Neuronal stem cell (in vitro differentiated cells): ENCODE measurements at regions not wholly inside any gene's neighbourhood (a gene's known extent, or its start where the extent isn't known, plus 50 kb on each side); places are given as distances from the start of the nearest gene placed in this dataset.

Experiments
- DNase-seq: peaks from one replicate; pipeline ENCODE4 v3.0.0-alpha.2; 2013; ENCODE audit warnings: low spot score
- H2AFZ ChIP-seq: one replicate; pipeline ENCODE4 v1.6.1; 2013; ENCODE audit warnings: mild to moderate bottlenecking, low read length, inconsistent platforms
- H2AK5ac ChIP-seq: 2 replicates; pipeline ENCODE4 v1.6.1; 2013; ENCODE audit warnings: low read depth, mild to moderate bottlenecking, inconsistent platforms, low read length, moderate library complexity, mixed read lengths
- H2BK120ac ChIP-seq: 2 replicates; pipeline ENCODE4 v1.6.1; 2013; ENCODE audit warnings: low read depth, mild to moderate bottlenecking, inconsistent platforms, low read length, moderate library complexity, mixed read lengths
- H2BK12ac ChIP-seq: one replicate; pipeline ENCODE4 v1.6.1; 2013; ENCODE audit warnings: low read length, inconsistent platforms
- H2BK15ac ChIP-seq: 2 replicates; pipeline ENCODE4 v1.6.1; 2013; ENCODE audit warnings: mild to moderate bottlenecking, low read length, inconsistent platforms, mixed read lengths
- H2BK5ac ChIP-seq: one replicate; pipeline ENCODE4 v1.6.1; 2013; ENCODE audit warnings: inconsistent platforms, mild to moderate bottlenecking, low read length, moderate library complexity
- H3K14ac ChIP-seq: one replicate; pipeline ENCODE4 v1.6.1; 2013; ENCODE audit warnings: low read length, inconsistent platforms
- H3K18ac ChIP-seq: 2 replicates; pipeline ENCODE4 v1.6.1; 2013; ENCODE audit warnings: low read length, inconsistent platforms
- H3K23ac ChIP-seq: 2 replicates; pipeline ENCODE4 v1.6.1; 2013; ENCODE audit warnings: low read depth, mild to moderate bottlenecking, mixed read lengths, low read length, inconsistent platforms; ENCODE audit not compliant: poor library complexity
- H3K27ac ChIP-seq: replicated peaks from 3 replicates; pipeline ENCODE4 v1.5.1; 2013; ENCODE audit warnings: low read length, inconsistent platforms
- H3K27me3 ChIP-seq, 3 experiments: 2 replicates each; pipeline ENCODE4 v1.6.1; 2013; ENCODE audit warnings: low read length in 3 of 3, mild to moderate bottlenecking in 2 of 3, inconsistent platforms in 1 of 3, low read depth in 1 of 3, mixed read lengths in 1 of 3, moderate library complexity in 1 of 3; ENCODE audit not compliant: control insufficient read depth in 3 of 3, insufficient read depth in 3 of 3
- H3K36me3 ChIP-seq, 2 donors: replicated peaks in 1 of 2; 2 replicates each; pipeline ENCODE4 v1.6.1; 2013; ENCODE audit warnings: low read length in 2 of 2; ENCODE audit not compliant: control insufficient read depth in 2 of 2, insufficient read depth in 2 of 2
- H3K4ac ChIP-seq: 2 replicates; pipeline ENCODE4 v1.6.1; 2013; ENCODE audit warnings: inconsistent platforms, mild to moderate bottlenecking, low read length, moderate library complexity
- H3K4me1 ChIP-seq, 2 donors: 1 replicate in 1 of 2; 2 replicates in 1 of 2; pipeline ENCODE4 v1.6.1; 2013; ENCODE audit warnings: low read length in 2 of 2, low read depth in 1 of 2; ENCODE audit not compliant: control insufficient read depth in 2 of 2, insufficient read depth in 1 of 2
- H3K4me2 ChIP-seq: one replicate; pipeline ENCODE4 v1.6.1; 2013; ENCODE audit warnings: mild to moderate bottlenecking, low read length, inconsistent platforms; ENCODE audit not compliant: insufficient read depth, poor library complexity, severe bottlenecking
- H3K4me3 ChIP-seq, 2 donors: 2 replicates each; pipeline ENCODE4 v1.5.1; 2013; ENCODE audit warnings: low read length in 2 of 2, mild to moderate bottlenecking in 2 of 2, inconsistent platforms in 1 of 2, moderate library complexity in 1 of 2
- H3K79me1 ChIP-seq: one replicate; pipeline ENCODE4 v1.6.1; 2013; ENCODE audit warnings: low read depth, mild to moderate bottlenecking, inconsistent platforms, low read length, moderate library complexity
- H3K9ac ChIP-seq: one replicate; pipeline ENCODE4 v1.6.1; 2013; ENCODE audit warnings: mild to moderate bottlenecking, low read depth, low read length, inconsistent platforms; ENCODE audit not compliant: poor library complexity
- H3K9me3 ChIP-seq, 2 donors: replicated peaks in 1 of 2; 2 replicates each; pipeline versions ENCODE3 to v1.6.1; 2013; ENCODE audit warnings: low read length in 2 of 2, mild to moderate bottlenecking in 2 of 2, inconsistent platforms in 1 of 2, low read depth in 1 of 2, mixed read lengths in 1 of 2, moderate library complexity in 1 of 2; ENCODE audit not compliant: control insufficient read depth in 2 of 2, insufficient read depth in 1 of 2
- H4K8ac ChIP-seq: one replicate; pipeline ENCODE4 v1.6.1; 2013; ENCODE audit warnings: low read depth, mild to moderate bottlenecking, inconsistent platforms, low read length, moderate library complexity
- H4K91ac ChIP-seq: one replicate; pipeline ENCODE4 v1.6.1; 2013; ENCODE audit warnings: low read length, low read depth, mild to moderate bottlenecking, inconsistent platforms; ENCODE audit not compliant: poor library complexity
- WGBS, 2 donors: extraction: QIAGEN DNeasy Blood & Tissue Kit; methylation state at CpG; one replicate each; pipeline ENCODE4 v1.1.7; 2013; ENCODE audit warnings: missing lambda C conversion rate in 2 of 2, mixed read lengths in 1 of 2; ENCODE audit not compliant: insufficient read length in 2 of 2, insufficient replicate concordance in 1 of 2; ENCODE audit errors: extremely low coverage in 2 of 2; 5-methylcytosine and 5-hydroxymethylcytosine counted together

- H3K9me3 ChIP-seq = no peaks in the 10 kb centered on the region
- no peak overlapping the region for H3K4ac ChIP-seq
- no peak overlapping the region for H4K91ac ChIP-seq
- no peak overlapping the region for H3K4me2 ChIP-seq
- H2BK120ac ChIP-seq = no peak overlapping the region
- no peak overlapping the region for H4K8ac ChIP-seq
- no peak overlapping the region for H3K4me3 ChIP-seq
- H2BK15ac ChIP-seq = no peak overlapping the region
- H2AFZ ChIP-seq = no peak overlapping the region
- H3K79me1 ChIP-seq = no peaks in the 10 kb centered on the region
- H3K27ac ChIP-seq = no peak overlapping the region
- no peak overlapping the region for H2BK12ac ChIP-seq
- H3K23ac ChIP-seq = no peak overlapping the region
- H3K36me3 ChIP-seq = no peaks in the 10 kb centered on the region
- no peak overlapping the region for H2AK5ac ChIP-seq
- H3K14ac ChIP-seq = no peak overlapping the region
- no peak overlapping the region for H3K18ac ChIP-seq
- no CpG with 5 or more reads among the region's 5 CpGs for WGBS, 2 donors
- no peak overlapping the region for H2BK5ac ChIP-seq
- H3K27me3 ChIP-seq = peaks cover 0 to 17% (median 0%) of the 10 kb centered on the region in 3 experiments
- H3K9ac ChIP-seq = no peak overlapping the region
- no peaks in the 10 kb centered on the region for H3K4me1 ChIP-seq
- no peak for DNase-seq
Observed at GRCh38 chr12:94777936-94778335, 127.6 kb upstream of the TMCC3 start.

- H2BK120ac ChIP-seq = no peak overlapping the region
- H3K9ac ChIP-seq = no peak overlapping the region
- no peak overlapping the region for H2BK15ac ChIP-seq
- no peak overlapping the region for H3K23ac ChIP-seq
- no peak overlapping the region for H3K27ac ChIP-seq
- WGBS, 2 donors = no CpG with 5 or more reads among the region's 7 CpGs
- no peaks in the 10 kb centered on the region for H3K36me3 ChIP-seq
- no peaks in the 10 kb centered on the region for H3K79me1 ChIP-seq
- no peak overlapping the region for H2BK12ac ChIP-seq
- H3K9me3 ChIP-seq = no peaks in the 10 kb centered on the region
- H3K4me1 ChIP-seq = no peaks in the 10 kb centered on the region
- no peak overlapping the region for H4K8ac ChIP-seq
- no peak overlapping the region for H2BK5ac ChIP-seq
- H3K4me2 ChIP-seq = no peak overlapping the region
- no peak for DNase-seq
- H4K91ac ChIP-seq = no peak overlapping the region
- no peak overlapping the region for H3K4me3 ChIP-seq
- H3K4ac ChIP-seq = no peak overlapping the region
- no peak overlapping the region for H3K18ac ChIP-seq
- no peak overlapping the region for H2AFZ ChIP-seq
- H2AK5ac ChIP-seq = no peak overlapping the region
- H3K27me3 ChIP-seq = peaks cover 0 to 17% (median 0%) of the 10 kb centered on the region in 3 experiments
- no peak overlapping the region for H3K14ac ChIP-seq
Observed at GRCh38 chr12:94775710-94776109, 125.4 kb upstream of the TMCC3 start.

GRCh38 chr12:94771741-94772140 lies 121.4 kb upstream of the TMCC3 start:
- no peak overlapping the region for H2BK15ac ChIP-seq
- no peak overlapping the region for H3K4me3 ChIP-seq
- no peak overlapping the region for H3K14ac ChIP-seq
- no peak overlapping the region for H3K4ac ChIP-seq
- H3K27ac ChIP-seq = no peak overlapping the region
- H3K4me1 ChIP-seq = peaks cover 2 to 3% of the 10 kb centered on the region in 2 donors
- H2BK120ac ChIP-seq = no peak overlapping the region
- H3K36me3 ChIP-seq = no peaks in the 10 kb centered on the region
- no peak overlapping the region for H3K23ac ChIP-seq
- no peak overlapping the region for H2BK5ac ChIP-seq
- no peaks in the 10 kb centered on the region for H3K79me1 ChIP-seq
- peaks cover 0 to 12% (median 0%) of the 10 kb centered on the region in 3 experiments for H3K27me3 ChIP-seq
- peak overlapping the region; percentile 16 for H4K91ac ChIP-seq
- no peak for DNase-seq
- no peak overlapping the region for H3K9ac ChIP-seq
- H2BK12ac ChIP-seq = no peak overlapping the region
- H2AFZ ChIP-seq = no peak overlapping the region
- no peaks in the 10 kb centered on the region for H3K9me3 ChIP-seq
- no peak overlapping the region for H3K18ac ChIP-seq
- H4K8ac ChIP-seq = no peak overlapping the region
- no peak overlapping the region for H3K4me2 ChIP-seq
- no peak overlapping the region for H2AK5ac ChIP-seq
- no CpG with 5 or more reads among the region's 5 CpGs for WGBS, 2 donors

- Histone ChIP-seq H3K18ac (no peak overlapping the region), H4K8ac (no peak overlapping the region)
Observed at GRCh38 chr12:94771199-94771598, 120.8 kb upstream of the TMCC3 start.

More at GRCh38 chr12:94771199-94771598, 120.8 kb upstream of the TMCC3 start:
- no peaks in the 10 kb centered on the region for H3K36me3 ChIP-seq
- H3K4ac ChIP-seq = no peak overlapping the region
- no peak overlapping the region for H2AK5ac ChIP-seq
- no peaks in the 10 kb centered on the region for H3K79me1 ChIP-seq
- peaks cover 2 to 3% of the 10 kb centered on the region in 2 donors for H3K4me1 ChIP-seq
- peaks cover 0 to 6% (median 0%) of the 10 kb centered on the region in 3 experiments for H3K27me3 ChIP-seq
- no peak overlapping the region for H2BK120ac ChIP-seq
- H2BK12ac ChIP-seq = no peak overlapping the region
- no CpG with 5 or more reads among the region's 4 CpGs for WGBS, 2 donors
- H3K27ac ChIP-seq = no peak overlapping the region
- H4K91ac ChIP-seq = no peak overlapping the region
- no peaks in the 10 kb centered on the region for H3K9me3 ChIP-seq
- no peak overlapping the region for H3K4me2 ChIP-seq
- DNase-seq = no peak
- no peak overlapping the region for H2AFZ ChIP-seq
- H3K14ac ChIP-seq = no peak overlapping the region
- no peak overlapping the region for H3K9ac ChIP-seq
- H2BK5ac ChIP-seq = no peak overlapping the region
- H3K23ac ChIP-seq = no peak overlapping the region
- H2BK15ac ChIP-seq = no peak overlapping the region
- H3K4me3 ChIP-seq = no peak overlapping the region
